Gastroesophageal sphincter (tissue), 3 donors: ENCODE measurements at regions not wholly inside any gene's neighbourhood (a gene's known extent, or its start where the extent isn't known, plus 50 kb on each side); places are given as distances from the start of the nearest gene placed in this dataset.

Experiments used
- POLR2AphosphoS5 ChIP-seq: sonication (generic); formaldehyde crosslinking; IDR thresholded peaks from one replicate; pipeline ENCODE4 v1.6.1; 2017; ENCODE audit warnings: antibody characterized with exemption
- TF ChIP-seq, protein P1 (sequence below), 4 experiments: fragments of 200-600 bp in 2 of 4; fragments of 450-650 bp in 2 of 4; sonication (generic) in 1 of 4; IDR thresholded peaks; one replicate each; pipeline ENCODE4 v1.5.1; 2017 to 2019; ENCODE audit warnings: antibody characterized with exemption in 4 of 4, mild to moderate bottlenecking in 2 of 4, moderate library complexity in 2 of 4

- TF ChIP-seq, protein P1, sequence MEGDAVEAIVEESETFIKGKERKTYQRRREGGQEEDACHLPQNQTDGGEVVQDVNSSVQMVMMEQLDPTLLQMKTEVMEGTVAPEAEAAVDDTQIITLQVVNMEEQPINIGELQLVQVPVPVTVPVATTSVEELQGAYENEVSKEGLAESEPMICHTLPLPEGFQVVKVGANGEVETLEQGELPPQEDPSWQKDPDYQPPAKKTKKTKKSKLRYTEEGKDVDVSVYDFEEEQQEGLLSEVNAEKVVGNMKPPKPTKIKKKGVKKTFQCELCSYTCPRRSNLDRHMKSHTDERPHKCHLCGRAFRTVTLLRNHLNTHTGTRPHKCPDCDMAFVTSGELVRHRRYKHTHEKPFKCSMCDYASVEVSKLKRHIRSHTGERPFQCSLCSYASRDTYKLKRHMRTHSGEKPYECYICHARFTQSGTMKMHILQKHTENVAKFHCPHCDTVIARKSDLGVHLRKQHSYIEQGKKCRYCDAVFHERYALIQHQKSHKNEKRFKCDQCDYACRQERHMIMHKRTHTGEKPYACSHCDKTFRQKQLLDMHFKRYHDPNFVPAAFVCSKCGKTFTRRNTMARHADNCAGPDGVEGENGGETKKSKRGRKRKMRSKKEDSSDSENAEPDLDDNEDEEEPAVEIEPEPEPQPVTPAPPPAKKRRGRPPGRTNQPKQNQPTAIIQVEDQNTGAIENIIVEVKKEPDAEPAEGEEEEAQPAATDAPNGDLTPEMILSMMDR (IDR thresholded peaks at IDR 0.05), result no peak
- no peak for TF ChIP-seq POLR2AphosphoS5
Measured at GRCh38 chr22:33220476-33221080, 162.4 kb upstream of the SYN3 start.
